Cardiac septum (tissue), 1 donor: ENCODE measurements at regions not wholly inside any gene's neighbourhood (a gene's known extent, or its start where the extent isn't known, plus 50 kb on each side); places are given as distances from the start of the nearest gene placed in this dataset.
"Not testable (repeated sequence)": the region's sequence is repeated elsewhere in the genome, so short reads cannot be mapped to it uniquely, and the experiment has no call there.

Experiments used
- DNase-seq: peaks from one replicate; pipeline ENCODE4 v3.0.0-alpha.2; 2020; ENCODE audit warnings: low spot score
- intact Hi-C: fragments of 100-400 bp; cut with DNase I; formaldehyde crosslinking; loops from one replicate; pipeline ENCODE4 v1.14.0; 2022
- donor health status: DM: no; HTN: no; CAD: no.

GRCh38 chrX:16312761-16313623, 145.7 kb downstream of the MAGEB17 start:
- intact Hi-C loops: no loop called here
- DNase-seq: no peak

- intact Hi-C loops: no loop called here
- DNase-seq: no peak
Measured at GRCh38 chrX:16316331-16316730, 149.1 kb downstream of the MAGEB17 start.

- no peak for DNase-seq
- intact Hi-C loops: no loop called here
Measured at GRCh38 chrX:16319929-16320328, 152.6 kb downstream of the MAGEB17 start.

- intact Hi-C loops: no loop called here
- no peak for DNase-seq
Measured at GRCh38 chrX:16320765-16321355, 153.6 kb downstream of the MAGEB17 start.

GRCh38 chrX:16333453-16333852, 166.2 kb downstream of the MAGEB17 start:
- no peak for DNase-seq
- intact Hi-C loops: no loop called here

GRCh38 chrX:16335181-16335580, 167.9 kb downstream of the MAGEB17 start:
- intact Hi-C loops: no loop called here
- no peak for DNase-seq

GRCh38 chrX:16347968-16348670, 180.8 kb downstream of the MAGEB17 start:
- intact Hi-C loops: no loop called here
- no peak for DNase-seq

GRCh38 chrX:16357902-16358301, 190.6 kb downstream of the MAGEB17 start:
- DNase-seq: no peak
- intact Hi-C loops: no loop called here

- intact Hi-C loops, DNase-seq: not testable (repeated sequence)
Measured at GRCh38 chrX:16360056-16360455, 192.8 kb downstream of the MAGEB17 start.

GRCh38 chrX:16368696-16369095, 201.4 kb downstream of the MAGEB17 start:
- intact Hi-C loops: no loop called here
- DNase-seq: no peak

- DNase-seq: no peak
- intact Hi-C loops: no loop called here
Measured at GRCh38 chrX:16376056-16376455, 208.8 kb downstream of the MAGEB17 start.

GRCh38 chrX:16386126-16386525, 218.8 kb downstream of the MAGEB17 start:
- DNase-seq: no peak
- intact Hi-C loops: no loop called here

GRCh38 chrX:16392597-16392996, 225.3 kb downstream of the MAGEB17 start:
- DNase-seq: no peak
- intact Hi-C loops: no loop called here

GRCh38 chrX:16394290-16394689, 227.0 kb downstream of the MAGEB17 start:
- intact Hi-C loops: no loop called here
- DNase-seq: no peak

- no peak for DNase-seq
- intact Hi-C loops: no loop called here
Measured at GRCh38 chrX:16403808-16404207, 236.5 kb downstream of the MAGEB17 start.

GRCh38 chrX:16416588-16416987, 233.4 kb upstream of the S100G start:
- DNase-seq: no peak
- intact Hi-C loops: no loop called here

GRCh38 chrX:16418650-16419049, 231.3 kb upstream of the S100G start:
- no peak for DNase-seq
- intact Hi-C loops: no loop called here

- intact Hi-C loops: no loop called here
- no peak for DNase-seq
Measured at GRCh38 chrX:16427668-16428067, 222.3 kb upstream of the S100G start.

- DNase-seq: no peak
- intact Hi-C loops: no loop called here
Measured at GRCh38 chrX:16429406-16429805, 220.6 kb upstream of the S100G start.

GRCh38 chrX:16431266-16431665, 218.7 kb upstream of the S100G start:
- intact Hi-C loops: loop anchor here (10.0 kb wide), 1 partner anchor 306 kb away; the partner anchor contains the start of gene GRPR
- no peak for DNase-seq

- no peak for DNase-seq
- intact Hi-C loops: loop anchor here (10.0 kb wide), 1 partner anchor 308 kb away; the partner anchor contains the start of gene GRPR
Measured at GRCh38 chrX:16433021-16433420, 216.9 kb upstream of the S100G start.
